ENCODE measurements at regions not wholly inside any gene's neighbourhood (a gene's known extent, or its start where the extent isn't known, plus 50 kb on each side); places are given as distances from the start of the nearest gene placed in this dataset.

DNA sequence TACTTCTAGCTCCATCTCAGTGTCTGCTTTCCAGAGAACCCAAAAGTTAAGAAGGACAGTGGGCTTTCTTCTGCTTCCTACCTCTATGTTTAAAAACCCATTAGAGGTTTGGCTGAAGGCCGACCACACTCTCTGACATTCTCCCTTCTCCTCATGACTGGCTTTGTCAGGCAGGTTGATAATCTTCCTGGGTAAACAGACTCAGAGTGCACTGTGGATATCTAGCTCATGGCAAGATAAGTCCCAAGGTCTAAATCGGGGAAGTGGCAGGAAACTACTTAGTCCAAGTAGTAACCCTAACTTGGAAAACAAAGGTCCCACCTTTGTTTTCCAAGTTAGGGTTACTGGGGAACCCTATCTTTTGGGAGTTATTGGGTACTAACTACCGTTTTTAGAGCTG lies 161.9 kb upstream of the SPAG17 start:
- DNase-seq: no peak

DNA sequence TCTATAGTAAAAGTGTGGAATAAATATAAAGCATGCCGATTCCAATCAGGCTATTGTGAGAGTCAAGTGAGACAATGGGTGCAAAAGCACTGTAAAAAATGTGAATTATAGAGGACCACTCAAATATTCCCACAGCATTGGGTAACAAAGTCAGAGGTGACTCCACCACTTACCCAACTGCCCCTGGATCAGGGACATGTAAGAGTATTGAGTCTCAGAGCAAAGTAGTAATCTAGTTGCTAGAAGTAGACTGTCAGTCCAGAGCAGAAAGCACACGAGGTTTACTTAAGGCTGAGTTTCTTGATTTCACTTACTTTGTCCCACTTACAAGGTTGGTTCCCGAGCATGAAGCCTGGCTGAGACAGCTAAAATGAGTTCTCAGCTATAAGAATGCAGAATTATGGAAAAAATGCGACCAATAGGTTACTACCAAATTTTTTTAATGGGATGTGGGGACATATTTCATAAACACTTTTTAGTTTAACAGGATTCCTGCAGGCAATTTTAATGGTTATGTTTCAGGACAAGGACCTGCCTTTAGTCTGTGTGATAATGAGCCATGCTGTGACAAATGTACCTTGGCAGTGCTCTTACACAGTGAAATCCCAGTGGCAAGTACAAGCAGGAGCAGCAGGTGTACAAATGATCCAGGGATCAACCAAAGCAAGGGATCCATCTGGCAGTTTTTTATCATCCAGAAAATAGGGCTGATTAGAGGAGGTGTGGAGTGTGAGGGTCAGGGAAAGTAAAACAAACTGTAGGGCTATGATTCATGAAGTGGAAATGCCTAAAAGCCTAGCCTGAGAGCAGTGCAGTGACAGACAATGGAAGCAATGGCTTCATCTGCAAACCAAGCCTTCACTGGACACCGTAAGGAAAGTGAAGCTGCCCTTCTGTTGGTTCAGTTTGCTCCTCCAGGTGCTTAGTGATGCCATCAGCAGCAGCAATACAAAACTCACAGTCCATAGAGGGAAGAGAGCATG lies 156.2 kb upstream of the SPAG17 start:
- no peak for DNase-seq

DNA sequence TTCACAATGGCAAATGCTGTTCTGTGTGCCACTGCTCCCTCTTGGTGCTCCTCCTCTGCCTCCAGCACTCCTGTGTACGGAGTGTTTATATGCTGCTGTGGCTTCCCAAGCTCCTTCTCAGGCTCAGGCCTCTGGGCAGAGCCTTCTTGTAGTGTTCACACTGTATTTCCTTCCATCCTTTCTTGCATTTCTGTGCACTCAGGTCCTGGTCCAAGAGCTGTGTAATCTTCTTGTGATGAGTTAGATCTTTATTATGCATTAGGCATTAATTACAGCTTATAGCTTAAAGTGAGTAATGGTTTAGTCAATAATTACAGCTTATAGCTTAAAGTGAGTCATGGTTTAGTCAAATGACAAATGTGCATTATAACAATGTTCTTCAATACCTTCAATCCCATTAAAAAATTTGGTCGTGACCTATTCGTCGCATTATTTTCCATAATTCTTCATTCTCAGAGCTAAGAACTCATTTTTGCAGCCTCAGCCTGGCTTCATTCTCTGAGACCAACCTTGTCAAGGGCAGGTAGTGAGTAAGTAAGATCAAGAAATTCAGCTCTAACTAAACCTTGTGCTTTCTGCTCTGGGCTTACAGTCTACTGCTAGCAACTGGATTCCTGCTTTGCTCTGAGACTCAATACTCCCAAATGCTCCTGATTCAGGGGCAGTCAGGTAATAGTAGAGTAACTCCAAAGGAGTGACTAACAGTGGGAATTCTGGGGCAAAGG lies 154.5 kb upstream of the SPAG17 start:
- no peak for DNase-seq

DNA sequence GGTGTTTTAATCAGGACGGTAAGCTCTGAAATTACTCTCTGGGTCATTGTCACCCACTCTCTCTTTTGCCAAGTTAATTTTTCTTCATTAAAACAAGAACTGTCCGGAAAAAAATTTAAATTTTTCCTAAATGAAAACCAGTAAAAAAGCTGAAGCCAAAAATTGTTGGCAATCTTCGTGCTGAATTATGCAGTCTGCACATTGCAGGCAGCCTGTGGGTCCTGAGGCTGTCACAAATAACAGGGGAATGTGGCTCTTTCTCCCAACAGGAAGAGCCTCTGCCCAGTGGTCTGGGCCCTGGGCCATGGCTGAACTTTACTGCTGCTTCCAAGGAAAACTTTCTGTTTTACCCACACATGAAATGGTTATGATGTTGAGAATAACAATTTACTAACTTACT lies 153.9 kb upstream of the SPAG17 start:
- peak; percentile 26 for DNase-seq

DNA sequence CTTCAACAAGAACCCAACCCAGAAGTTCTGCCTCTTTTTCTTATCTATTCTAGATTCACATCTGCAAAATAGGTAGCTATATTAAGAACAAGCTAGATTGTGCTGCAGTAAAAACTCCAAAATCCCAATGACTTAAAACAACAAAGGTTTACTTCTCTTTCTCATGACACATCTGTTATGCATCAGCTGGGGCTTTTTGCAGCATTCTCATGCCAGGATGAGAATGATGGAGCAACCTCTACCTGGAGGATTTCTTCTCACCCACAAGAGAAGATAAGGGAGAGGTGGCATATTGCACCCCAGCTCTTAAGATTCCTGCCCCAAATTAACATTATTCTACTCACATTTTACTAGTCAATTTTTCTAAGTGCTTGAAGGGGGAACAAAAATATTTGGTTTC lies 152.3 kb upstream of the SPAG17 start:
- DNase-seq: no peak

DNA sequence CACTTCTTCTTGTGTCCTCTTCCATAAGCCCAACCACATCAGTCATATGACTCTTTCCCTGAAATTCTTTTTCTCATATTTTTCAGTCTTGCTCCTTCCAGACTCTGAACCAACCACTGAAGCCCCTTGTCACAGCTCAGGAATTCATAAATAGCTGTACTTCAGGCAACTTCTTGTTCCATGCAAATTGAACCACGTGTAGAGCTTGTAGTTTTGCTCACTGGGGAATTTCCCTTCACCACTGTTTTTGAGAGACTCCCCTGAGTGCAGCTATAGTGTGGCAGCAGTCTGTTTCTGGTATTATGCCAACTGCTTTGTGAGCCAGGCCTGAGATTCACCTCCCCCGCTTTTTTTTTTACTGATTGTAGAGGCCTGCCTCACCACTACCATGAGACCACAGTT lies 150.3 kb upstream of the SPAG17 start:
- no peak for DNase-seq

DNA sequence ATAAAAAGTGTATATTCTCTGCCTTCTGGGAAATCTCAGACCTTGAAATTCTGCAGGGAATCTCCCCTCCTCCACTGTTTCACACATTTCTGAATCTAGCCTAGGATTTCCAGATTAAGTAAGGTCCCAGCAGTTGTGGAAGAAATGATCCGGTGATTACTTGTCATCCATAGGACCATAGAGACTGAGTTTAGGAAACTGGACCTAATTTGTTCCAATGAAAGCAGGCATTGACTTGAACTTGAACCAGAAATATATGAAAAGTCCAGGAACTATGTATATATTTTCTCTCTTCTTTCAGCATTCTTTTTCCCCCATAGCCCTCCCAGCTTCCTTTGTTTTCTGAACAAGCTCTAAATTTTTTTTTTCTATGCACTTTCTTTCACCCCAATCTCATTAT lies 149.5 kb upstream of the SPAG17 start:
- no peak for DNase-seq

DNA sequence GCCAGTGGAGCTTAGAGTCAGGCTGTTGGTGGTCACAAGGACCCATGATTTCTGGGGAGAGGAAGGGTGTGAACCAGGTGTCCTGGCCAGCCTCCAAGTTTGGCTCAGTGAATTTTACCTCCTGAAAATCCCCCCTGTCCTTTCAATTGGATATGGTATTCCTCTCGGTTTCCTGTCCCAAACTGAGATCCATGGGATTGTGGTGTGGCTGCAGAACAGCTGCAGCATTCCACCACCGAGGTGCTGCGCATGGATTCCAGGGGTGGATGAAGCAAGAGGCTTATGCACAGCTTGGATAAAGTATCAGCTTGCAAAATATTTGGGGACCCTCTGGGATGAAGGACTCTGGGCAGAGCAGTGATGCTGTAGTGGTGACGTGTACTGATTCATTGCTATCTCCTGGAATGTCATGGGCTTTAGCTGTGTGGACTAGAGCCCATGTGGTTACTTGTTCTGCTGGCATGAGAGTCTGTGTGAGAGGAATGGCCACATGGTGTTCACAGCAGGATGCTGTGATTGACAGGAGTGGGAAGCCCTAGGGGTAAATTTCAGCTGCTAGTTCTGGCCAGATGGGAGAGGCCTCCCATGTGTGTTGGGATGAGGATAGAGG lies 148.7 kb upstream of the SPAG17 start:
- DNase-seq: peak; percentile 49

DNA sequence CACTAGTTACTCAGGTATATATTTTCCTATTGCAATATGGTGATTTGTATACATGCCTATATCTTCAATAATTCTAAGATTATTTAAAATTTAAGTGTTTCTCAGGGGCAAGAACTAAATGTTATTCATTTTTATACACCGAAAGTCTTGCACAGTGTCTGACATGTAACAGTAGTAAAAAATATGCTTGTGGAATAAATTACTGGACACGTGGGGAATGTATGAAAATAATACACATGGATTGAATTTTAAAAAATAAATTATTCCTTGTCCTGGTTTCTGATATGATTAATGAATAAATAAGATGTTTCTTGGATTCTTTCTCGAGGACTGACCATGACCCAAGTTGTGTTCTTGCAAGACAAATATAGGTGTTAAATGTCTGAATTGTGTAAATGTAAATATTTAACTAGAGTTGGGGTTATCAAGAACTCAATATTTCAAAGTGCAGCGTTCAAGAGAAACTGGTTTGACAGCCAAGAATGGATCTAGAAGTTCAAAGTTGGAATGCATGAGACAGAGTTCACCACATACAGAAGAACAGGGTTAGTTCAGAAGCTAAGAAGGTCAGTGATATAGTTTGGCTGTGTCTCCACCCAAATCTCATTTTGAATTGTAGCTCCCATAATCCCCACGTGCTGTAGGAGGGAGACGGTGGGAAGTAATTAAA lies 142.1 kb upstream of the SPAG17 start:
- DNase-seq: no peak

DNA sequence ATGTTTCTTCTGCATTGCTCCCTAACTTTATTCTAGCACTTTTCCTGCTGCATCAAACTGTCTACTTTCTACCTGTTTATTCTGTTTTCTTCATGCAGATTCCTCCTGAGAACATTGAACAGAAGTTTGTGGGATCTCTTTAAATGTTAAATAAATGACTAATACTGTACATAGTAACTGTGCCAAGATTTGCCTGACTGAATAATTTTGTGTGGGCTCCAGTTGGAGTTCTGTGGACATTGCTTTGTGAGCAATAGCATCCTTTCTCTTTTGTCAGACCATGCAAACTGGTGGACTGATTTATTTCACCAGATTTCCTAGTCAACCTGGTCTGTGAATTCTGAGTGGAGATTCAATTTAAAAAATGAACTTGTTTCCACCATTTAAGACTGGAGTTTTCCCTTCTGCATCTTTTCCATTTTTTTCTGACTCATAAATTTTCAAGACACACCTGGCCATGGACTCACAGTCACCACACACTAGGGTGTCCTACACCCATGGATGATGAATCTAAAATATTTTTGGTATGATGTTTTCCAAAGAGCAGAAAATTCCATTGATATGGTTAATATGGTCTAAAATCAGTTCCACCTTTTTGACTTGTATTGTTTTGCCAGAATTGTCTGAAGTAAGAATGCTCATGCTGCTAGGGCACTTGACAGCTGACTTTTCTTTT lies 140.7 kb upstream of the SPAG17 start:
- no peak for DNase-seq

DNA sequence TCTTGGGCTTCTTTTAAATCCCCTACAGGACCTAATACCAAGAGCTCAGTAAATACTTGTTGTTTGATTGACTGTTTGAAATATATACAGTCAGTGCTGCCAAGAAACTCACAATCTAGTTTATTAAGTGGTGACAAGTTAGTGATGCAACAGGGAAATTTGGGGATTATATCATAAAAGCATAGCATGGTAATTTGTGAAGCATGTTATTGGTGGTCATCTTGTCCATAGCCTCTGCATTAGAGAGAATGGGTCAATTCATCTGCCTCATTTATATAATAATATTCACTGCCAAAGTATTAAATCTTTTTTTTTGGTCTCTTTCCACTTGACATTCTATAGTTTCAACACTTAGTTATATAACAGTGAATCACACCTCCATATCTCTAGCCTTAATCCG lies 138.2 kb upstream of the SPAG17 start:
- DNase-seq: no peak

DNA sequence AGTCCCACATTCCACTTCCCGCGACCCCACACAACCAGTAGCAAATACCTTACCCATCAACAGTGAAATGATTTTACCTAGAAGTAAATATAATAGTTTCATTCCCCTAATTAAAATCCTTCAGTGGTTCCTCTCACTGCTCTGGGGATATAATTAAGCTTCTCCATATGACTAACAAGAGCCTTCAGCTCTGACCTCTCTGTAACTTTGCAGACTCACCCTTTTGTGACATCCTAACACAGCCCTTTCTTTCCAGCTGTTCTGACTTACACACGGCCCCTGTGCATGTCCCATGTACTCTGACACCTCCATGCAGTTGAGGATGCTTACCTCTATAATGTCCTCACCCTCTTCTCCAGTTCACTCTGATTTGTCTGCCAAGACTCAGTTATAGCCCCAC lies 137.3 kb upstream of the SPAG17 start:
- DNase-seq: no peak

DNA sequence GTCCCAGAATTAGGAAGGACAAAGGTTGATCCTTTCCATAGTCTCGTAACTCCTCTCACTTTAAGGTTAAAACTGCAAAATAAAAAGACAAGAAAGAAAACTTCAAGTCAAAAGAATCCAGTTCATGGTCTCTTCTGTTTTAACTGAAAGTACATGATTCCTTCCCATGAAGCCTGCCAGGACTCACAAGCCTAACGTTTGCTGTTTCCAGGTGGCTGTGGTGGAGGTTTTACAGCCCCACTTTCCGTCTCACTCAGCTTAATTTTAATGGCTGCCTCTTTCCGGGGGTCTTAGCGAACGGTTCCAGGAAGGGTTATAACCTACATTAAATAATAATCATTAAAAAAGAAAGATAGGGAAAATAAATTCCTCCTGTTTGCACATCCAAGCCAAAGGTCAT lies 136.8 kb upstream of the SPAG17 start:
- no peak for DNase-seq

DNA sequence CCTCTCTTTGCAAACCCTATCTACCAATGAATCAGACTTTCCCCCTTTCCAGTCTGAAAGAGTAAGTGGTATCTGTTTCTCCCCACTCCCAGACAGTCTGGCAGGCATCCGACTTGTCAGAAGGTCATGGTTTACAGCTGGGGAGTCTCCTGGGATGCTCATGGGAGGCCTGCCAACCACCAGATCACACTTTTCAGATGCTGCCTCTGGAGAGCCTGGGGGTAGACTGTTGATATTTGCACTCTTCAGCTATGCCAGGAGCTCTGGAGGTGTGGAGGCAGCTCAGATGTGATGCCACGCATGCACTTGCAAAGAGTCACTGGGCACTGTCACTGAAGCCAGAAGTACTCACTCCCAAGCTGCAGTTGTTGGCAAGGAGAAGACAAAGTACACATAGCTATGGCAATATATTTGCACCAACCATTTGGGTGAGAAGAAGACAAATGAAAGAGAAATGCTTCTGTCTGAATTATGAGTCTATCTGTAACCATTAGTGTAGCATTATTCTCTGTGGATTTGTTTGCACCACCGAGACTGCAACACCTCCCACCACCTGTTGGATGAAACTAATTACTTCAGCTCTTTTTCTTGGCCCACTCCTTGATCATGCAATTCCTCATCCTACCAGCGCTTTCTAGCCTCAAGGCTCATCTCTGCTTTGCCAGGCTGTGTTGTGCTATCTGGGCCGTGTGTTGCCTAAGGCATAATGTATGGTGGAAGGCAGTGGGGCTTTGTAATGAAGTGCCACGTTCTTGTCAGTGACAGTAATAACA lies 133.0 kb upstream of the SPAG17 start:
- DNase-seq: no peak

DNA sequence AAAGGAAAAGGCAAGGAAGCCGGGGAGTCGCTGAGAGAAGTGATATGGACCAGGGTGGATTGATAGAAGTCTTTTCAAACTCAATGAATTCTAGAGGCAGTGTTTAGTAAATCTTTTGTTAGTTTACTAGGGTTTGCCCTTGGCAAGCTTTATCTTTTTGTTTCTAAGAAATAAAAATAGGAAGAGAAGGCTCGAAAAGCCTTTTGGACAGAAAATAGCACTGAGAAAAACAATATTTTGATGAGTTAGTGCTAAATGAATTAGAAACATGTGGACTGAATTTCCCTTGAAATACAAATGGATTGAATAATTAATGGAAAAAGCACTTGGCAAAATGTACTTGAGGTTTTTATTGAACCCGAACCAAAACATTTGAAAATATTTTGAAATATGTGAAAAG lies 121.8 kb upstream of the SPAG17 start:
- no peak for DNase-seq

DNA sequence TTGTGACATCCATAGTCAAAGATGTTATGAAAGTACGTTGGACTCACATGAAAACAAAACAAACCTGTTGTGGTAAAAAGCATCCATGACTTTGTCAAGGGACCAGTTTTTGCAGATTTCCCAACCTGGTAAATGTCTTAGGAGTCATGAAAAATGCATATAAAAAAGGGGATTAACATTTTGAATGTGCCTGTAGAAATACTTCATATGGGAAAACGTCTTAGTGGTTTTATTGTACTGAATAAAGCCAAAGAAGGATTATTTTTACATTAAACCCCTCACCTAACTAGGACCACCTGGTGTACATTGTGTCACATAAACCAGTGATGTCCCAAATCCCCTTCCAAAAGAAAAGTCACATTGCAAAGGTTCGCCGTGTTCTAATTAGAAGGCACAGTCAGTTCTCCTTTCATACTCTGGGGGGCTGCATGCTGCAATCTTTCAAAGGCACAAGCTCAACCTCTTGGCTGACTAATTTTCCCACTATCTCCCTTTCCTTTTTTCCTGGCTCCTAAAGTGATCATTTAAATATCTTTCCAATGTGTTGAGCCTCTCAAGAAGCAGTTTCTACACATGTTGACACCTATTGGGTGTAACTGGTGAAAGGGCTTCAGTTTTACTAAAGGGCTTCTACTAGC lies 119.8 kb upstream of the SPAG17 start:
- no peak for DNase-seq

DNA sequence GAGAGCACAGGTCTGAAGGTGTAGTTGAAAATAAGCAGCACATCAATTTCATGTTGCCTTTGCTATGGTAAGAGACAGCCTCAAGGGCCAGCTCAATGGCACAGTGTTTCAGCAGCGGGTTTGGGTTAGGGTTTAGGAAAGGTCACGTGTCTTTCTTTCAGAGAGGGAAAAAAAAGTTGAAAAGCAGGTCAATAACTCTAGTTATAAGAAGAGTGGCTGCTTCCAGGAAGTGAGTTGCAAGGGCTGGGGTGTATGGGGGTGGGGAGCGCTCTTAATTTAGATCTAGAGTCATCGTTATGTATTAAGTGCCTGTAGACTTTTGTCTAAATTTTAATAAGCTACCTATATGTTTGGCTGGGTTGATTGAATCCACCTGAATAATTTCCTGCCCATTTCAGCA lies 118.5 kb upstream of the SPAG17 start:
- no peak for DNase-seq

DNA sequence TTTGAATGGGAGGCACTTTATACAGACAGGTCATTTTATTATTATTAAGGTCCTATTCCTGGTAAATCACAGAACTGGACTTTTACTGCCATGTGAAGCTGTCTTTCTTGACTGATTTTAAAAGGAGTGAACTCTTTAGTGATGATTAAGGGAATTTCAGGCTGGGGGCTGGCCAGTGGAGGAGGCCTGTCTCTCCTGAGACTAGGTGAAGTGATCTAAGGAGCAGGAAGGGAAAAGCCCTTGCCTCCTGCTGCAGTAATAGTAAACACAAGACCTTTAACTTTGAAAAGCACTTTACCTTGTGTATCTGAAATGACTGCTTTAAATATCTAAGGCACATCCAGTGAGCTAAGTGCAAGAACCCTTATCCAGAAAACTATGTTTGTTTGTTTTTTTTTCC lies 118.0 kb upstream of the SPAG17 start:
- DNase-seq: no peak

DNA sequence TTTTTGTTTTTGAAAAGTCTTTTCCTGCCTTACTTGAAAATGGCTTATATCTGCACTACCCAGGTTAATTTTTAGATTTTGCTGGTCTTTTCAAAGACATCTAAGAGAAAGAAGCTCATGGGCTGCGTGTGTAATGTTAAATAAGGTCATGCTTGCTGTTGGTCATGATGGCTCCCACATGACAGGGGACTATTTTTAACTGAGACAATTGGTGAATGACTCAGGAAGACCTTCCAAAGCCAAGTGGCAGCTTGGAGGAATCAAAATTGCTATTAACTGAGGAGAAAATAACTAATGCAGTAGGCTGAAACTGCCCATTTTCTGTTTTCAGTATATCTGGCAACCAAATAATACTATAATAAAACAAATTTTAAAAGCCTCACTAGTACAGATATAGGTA lies 117.1 kb upstream of the SPAG17 start:
- DNase-seq: no peak

DNA sequence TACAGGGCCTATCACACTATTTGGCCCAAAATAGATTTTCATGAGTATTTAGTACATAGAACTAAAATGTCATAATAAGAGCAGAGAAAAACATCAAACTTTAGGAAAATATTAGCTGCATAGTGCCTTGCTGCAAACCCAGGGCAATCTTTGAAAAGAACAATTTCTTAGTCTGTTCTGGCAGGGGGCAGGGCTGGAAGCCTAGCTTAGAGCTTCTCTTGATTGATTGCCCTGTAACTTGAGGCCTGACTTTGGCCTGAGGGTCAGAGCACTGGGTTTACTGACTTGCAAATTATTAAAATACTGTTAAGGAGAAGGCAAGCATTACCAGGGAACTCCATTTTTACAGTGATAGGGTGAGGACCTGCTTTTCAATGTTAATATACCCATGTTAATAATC lies 115.8 kb upstream of the SPAG17 start:
- DNase-seq: no peak

Measured in muscle of arm (tissue), 1 donor.